ENCODE measurements at regions not wholly inside any gene's neighbourhood (a gene's known extent, or its start where the extent isn't known, plus 50 kb on each side); places are given as distances from the start of the nearest gene placed in this dataset.

DNA sequence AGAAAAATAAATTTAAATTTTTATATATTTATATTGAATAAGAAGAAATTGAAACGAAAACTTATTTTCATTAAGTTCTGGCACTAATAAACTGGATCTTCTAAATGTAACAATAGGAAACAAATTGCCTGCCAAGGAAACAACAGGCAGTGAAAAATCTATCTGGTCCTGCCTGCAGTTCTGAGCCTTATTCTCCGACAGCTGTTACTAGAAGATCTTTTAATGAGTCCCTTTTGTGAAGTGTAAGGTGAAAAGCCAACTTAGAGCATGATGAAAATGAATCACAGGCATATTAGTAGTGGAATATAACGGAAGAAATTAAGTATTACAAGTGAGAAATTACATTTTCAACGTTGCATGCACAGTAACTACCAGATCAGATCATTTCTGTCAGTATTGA is 1002.7 kb upstream of the PCDH20 start:
- Mint-ChIP-seq H3K9me3 (no peaks in the 10 kb centered on the region), H3K36me3 (no peaks in the 10 kb centered on the region), H3K4me3 (no peak overlapping the region), H3K27ac (no peak overlapping the region), H3K4me1 (no peaks in the 10 kb centered on the region), H3K27me3 (ENCODE audit: low read depth) (no peaks in the 10 kb centered on the region)
- ATAC-seq (no peak), DNase-seq (ENCODE audit: low spot score) (no peak)
- TF ChIP-seq ATF2 (CRISPR knock-in tag; IDR thresholded peaks at IDR 0.05; ENCODE audit: borderline replicate concordance, low read depth) (no peak), IRF1 (CRISPR knock-in tag; IDR thresholded peaks at IDR 0.05) (no peak), KAT7 (CRISPR knock-in tag; IDR thresholded peaks at IDR 0.05; ENCODE audit: borderline replicate concordance) (no peak), ELF4 (CRISPR knock-in tag; IDR thresholded peaks at IDR 0.05; ENCODE audit: low read depth) (no peak), FOXK1 (CRISPR knock-in tag; IDR thresholded peaks at IDR 0.05) (no peak), FOXP1 (CRISPR knock-in tag; IDR thresholded peaks at IDR 0.05; ENCODE audit: borderline replicate concordance) (no peak), MAX (CRISPR knock-in tag; IDR thresholded peaks at IDR 0.05) (no peak)
- TF ChIP-seq, protein P1, sequence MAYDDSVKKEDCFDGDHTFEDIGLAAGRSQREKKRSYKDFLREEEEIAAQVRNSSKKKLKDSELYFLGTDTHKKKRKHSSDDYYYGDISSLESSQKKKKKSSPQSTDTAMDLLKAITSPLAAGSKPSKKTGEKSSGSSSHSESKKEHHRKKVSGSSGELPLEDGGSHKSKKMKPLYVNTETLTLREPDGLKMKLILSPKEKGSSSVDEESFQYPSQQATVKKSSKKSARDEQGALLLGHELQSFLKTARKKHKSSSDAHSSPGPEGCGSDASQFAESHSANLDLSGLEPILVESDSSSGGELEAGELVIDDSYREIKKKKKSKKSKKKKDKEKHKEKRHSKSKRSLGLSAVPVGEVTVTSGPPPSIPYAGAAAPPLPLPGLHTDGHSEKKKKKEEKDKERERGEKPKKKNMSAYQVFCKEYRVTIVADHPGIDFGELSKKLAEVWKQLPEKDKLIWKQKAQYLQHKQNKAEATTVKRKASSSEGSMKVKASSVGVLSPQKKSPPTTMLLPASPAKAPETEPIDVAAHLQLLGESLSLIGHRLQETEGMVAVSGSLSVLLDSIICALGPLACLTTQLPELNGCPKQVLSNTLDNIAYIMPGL (CRISPR knock-in tag; IDR thresholded peaks at IDR 0.05), result no peak
- TF ChIP-seq, protein P2, sequence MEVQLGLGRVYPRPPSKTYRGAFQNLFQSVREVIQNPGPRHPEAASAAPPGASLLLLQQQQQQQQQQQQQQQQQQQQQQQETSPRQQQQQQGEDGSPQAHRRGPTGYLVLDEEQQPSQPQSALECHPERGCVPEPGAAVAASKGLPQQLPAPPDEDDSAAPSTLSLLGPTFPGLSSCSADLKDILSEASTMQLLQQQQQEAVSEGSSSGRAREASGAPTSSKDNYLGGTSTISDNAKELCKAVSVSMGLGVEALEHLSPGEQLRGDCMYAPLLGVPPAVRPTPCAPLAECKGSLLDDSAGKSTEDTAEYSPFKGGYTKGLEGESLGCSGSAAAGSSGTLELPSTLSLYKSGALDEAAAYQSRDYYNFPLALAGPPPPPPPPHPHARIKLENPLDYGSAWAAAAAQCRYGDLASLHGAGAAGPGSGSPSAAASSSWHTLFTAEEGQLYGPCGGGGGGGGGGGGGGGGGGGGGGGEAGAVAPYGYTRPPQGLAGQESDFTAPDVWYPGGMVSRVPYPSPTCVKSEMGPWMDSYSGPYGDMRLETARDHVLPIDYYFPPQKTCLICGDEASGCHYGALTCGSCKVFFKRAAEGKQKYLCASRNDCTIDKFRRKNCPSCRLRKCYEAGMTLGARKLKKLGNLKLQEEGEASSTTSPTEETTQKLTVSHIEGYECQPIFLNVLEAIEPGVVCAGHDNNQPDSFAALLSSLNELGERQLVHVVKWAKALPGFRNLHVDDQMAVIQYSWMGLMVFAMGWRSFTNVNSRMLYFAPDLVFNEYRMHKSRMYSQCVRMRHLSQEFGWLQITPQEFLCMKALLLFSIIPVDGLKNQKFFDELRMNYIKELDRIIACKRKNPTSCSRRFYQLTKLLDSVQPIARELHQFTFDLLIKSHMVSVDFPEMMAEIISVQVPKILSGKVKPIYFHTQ (CRISPR knock-in tag; IDR thresholded peaks at IDR 0.05), result no peak
- POLR2A ChIA-PET, result no interaction called here
- CTCF ChIA-PET, result no interaction called here

- POLR2A ChIA-PET, result no interaction called here
- no peak for TF ChIP-seq ATF1 (CRISPR knock-in tag; IDR thresholded peaks at IDR 0.05)
- no peak for TF ChIP-seq RORB (CRISPR knock-in tag; IDR thresholded peaks at IDR 0.05)
- no peak for TF ChIP-seq E2F4 (CRISPR knock-in tag; IDR thresholded peaks at IDR 0.05; ENCODE audit: borderline replicate concordance, low read depth)
- no peak for TF ChIP-seq CREB1 (CRISPR knock-in tag; IDR thresholded peaks at IDR 0.05)
- TF ChIP-seq, protein P3, sequence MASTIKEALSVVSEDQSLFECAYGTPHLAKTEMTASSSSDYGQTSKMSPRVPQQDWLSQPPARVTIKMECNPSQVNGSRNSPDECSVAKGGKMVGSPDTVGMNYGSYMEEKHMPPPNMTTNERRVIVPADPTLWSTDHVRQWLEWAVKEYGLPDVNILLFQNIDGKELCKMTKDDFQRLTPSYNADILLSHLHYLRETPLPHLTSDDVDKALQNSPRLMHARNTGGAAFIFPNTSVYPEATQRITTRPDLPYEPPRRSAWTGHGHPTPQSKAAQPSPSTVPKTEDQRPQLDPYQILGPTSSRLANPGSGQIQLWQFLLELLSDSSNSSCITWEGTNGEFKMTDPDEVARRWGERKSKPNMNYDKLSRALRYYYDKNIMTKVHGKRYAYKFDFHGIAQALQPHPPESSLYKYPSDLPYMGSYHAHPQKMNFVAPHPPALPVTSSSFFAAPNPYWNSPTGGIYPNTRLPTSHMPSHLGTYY (CRISPR knock-in tag; IDR thresholded peaks at IDR 0.05), result no peak
- TF ChIP-seq SMAD4 (CRISPR knock-in tag; IDR thresholded peaks at IDR 0.05), result no peak
- TF ChIP-seq IRF2 (CRISPR knock-in tag; IDR thresholded peaks at IDR 0.05; ENCODE audit: borderline replicate concordance, low read depth), result no peak
- DNase-seq (ENCODE audit: low spot score), result no peak
- no peaks in the 10 kb centered on the region for H3K27me3 Mint-ChIP-seq (ENCODE audit: low read depth)
- CTCF ChIA-PET, result no interaction called here
- no peak overlapping the region for H3K27ac Mint-ChIP-seq
- peaks cover 29% of the 10 kb centered on the region for H3K9me3 Mint-ChIP-seq
- H3K4me1 Mint-ChIP-seq, result no peaks in the 10 kb centered on the region
- H3K36me3 Mint-ChIP-seq, result peaks cover 6% of the 10 kb centered on the region
- no peak for ATAC-seq
- no peak overlapping the region for H3K4me3 Mint-ChIP-seq
Observed at GRCh38 chr13:62407871-62408270, 992.2 kb upstream of the PCDH20 start.
